Pancreas (tissue), 10 donors: ENCODE measurements at regions not wholly inside any gene's neighbourhood (a gene's known extent, or its start where the extent isn't known, plus 50 kb on each side); places are given as distances from the start of the nearest gene placed in this dataset.
A peak's percentile ranks its signal among the peaks of the same experiment; 100 is the strongest.

Experiments used
- ATAC-seq, 4 donors: fragments of 200-7000 bp; cut with Tn5 transposase; one replicate each; pipeline versions ENCODE4 v1.8.0 to v1.9.1; 2020; ENCODE audit warnings: mild to moderate bottlenecking in 4 of 4, moderate library complexity in 4 of 4
- DNase-seq, 6 donors: peaks; one replicate each; pipeline ENCODE4 v3.0.0-alpha.2; 2020
- FAIRE-seq: peaks from 2 replicates; lab custom pipeline; 2012; peaks lifted over from hg19 to GRCh38; lab: Jason Lieb, UNC
- H3K27ac ChIP-seq, 4 donors: fragments of 200-600 bp; sonication (generic); 1 replicate in 3 of 4; 2 replicates in 1 of 4; pipeline versions ENCODE4 v1.5.0 to v1.8.0; 2020
- H3K27me3 ChIP-seq, 4 donors: fragments of 200-600 bp; one replicate each; pipeline ENCODE4 v1.8.0; 2021
- H3K36me3 ChIP-seq, 3 donors: fragments of 200-600 bp; sonication (generic) in 1 of 3; one replicate each; pipeline versions ENCODE4 v1.5.0 to v1.8.0; 2020 to 2021
- H3K4me1 ChIP-seq, 3 donors: fragments of 200-600 bp; one replicate each; pipeline ENCODE4 v1.8.0; 2021
- H3K4me3 ChIP-seq, 4 donors: fragments of 200-600 bp; sonication (generic) in 2 of 4; one replicate each; pipeline versions ENCODE4 v1.5.0 to v1.8.0; 2020 to 2021
- H3K9me3 ChIP-seq, 4 donors: fragments of 200-600 bp; one replicate each; pipeline ENCODE4 v1.8.0; 2021
- CTCF ChIP-seq, 4 donors: fragments of 200-600 bp; sonication (generic) in 3 of 4; IDR thresholded peaks; one replicate each; pipeline versions ENCODE4 v1.5.0 to v1.8.0; 2021; ENCODE audit warnings: antibody characterized with exemption in 4 of 4
- WGBS, 2 donors: extraction: QIAGEN DNeasy Blood & Tissue Kit; methylation state at CpG; one replicate each; pipeline ENCODE4 v1.1.7; 2013; 5-methylcytosine and 5-hydroxymethylcytosine counted together
- intact Hi-C, 3 donors: fragments of 100-400 bp; cut with DNase I; formaldehyde crosslinking; loops; one replicate each; pipeline versions ENCODE4 v1.11.1 to v1.14.2; 2022
- donor health status: healthy with polysubstance abuse.
- donor health status: DM: no; HTN: no; CAD: no; lungs with moderate emphysema.
- donor health status: DM: no; HTN: no; CAD: no.
- donor health status: control.
- donor health status: control.
- donor health status: Bipolar disorder and iron deficiency.
- donor health status: DM: yes; HTN: yes; CAD: no.
- donor health status: DM: no; HTN: no; CAD: no.
- donor health status: DM: no; HTN: no; CAD: no.
- donor health status: DM: yes; HTN: yes; CAD: no.

DNA sequence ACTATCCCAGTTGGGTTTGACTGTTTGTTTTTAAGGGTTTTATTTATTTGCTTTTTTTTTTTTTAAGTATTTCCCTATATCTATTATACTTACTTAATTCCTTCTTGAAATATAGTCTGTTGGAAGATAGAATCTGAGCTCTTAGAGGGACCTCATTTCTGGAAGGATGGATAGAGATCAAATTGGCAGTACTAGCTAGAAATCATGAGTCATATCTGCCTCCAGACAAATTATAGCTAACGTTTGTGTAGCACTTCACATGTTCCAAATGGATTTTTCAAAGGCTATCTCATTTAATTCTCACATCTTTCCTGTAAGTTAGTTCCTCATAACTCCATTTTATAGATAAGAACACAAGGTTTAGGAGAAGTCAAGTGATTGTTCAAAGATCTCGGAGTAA is 384.7 kb downstream of the ZIC1 start:
- FAIRE-seq: no peak
- TF ChIP-seq CTCF (IDR thresholded peaks at IDR 0.05): no peak
- intact Hi-C loops: no loop called here

DNA sequence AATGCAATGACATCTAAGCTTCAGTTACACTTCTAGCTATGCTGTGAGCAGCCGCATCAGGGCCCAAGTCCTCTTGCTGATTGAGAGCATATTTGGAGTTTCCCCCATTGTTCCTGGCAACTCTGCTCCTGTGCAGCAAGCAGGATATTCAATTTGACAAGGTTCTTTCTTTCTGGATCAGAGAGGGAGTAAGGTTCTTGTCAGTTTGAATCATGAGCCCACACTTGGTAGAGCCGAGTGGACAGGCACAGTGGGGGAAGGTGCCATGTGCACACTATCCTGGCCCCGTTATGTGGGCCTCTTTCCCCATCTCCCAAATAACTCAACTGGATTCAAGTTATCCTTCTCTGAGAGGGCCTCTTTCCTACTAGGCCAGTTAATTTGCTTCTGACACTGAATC is 385.4 kb downstream of the ZIC1 start:
- Histone ChIP-seq H3K4me3 (no peak overlapping the region), H3K9me3 (no peaks in the 10 kb centered on the region), H3K4me1 (no peaks in the 10 kb centered on the region), H3K27ac (no peak overlapping the region), H3K36me3 (no peaks in the 10 kb centered on the region), H3K27me3 (no peaks in the 10 kb centered on the region)
- intact Hi-C loops: no loop called here
- no peak for FAIRE-seq
- TF ChIP-seq CTCF (IDR thresholded peaks at IDR 0.05): no peak
- WGBS, 2 donors: 63 to 84% methylated on average over 3 of the region's 3 CpGs
- ATAC-seq: no peak
- DNase-seq: no peak

More for the DNA sequence above, 384.7 kb downstream of the ZIC1 start:
- H3K4me1 ChIP-seq: no peaks in the 10 kb centered on the region
- H3K36me3 ChIP-seq: no peaks in the 10 kb centered on the region
- no peaks in the 10 kb centered on the region for H3K27me3 ChIP-seq
- DNase-seq (no peak), ATAC-seq (no peak)
- H3K27ac ChIP-seq: no peak overlapping the region
- WGBS, 2 donors: 48 to 59% methylated on average over 2 of the region's 2 CpGs
- no peak overlapping the region for H3K4me3 ChIP-seq
- H3K9me3 ChIP-seq: no peaks in the 10 kb centered on the region

DNA sequence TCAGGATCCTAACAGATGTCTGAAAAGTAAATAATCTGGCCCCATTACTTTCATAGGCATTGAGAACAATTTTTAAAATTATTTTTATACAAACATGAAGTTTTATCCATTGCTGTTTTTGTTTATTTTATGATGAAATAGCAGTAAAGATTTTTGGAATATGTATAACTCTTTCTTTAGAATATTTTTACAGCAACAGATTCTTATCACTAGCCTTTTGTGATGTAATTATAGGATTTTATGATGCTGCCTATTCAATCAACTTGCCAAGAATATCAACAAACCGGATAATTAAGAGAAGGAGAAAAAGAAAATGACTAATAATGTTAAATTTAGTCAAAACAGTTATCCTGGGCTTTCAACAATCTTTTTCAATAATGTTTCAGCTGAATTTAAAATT is 386.3 kb downstream of the ZIC1 start:
- 49 to 68% methylated on average over 1 of the region's 1 CpG for WGBS, 2 donors
- no peaks in the 10 kb centered on the region for H3K9me3 ChIP-seq

GRCh38 chr3:147797095-147797494 is 387.9 kb downstream of the ZIC1 start:
- H3K4me3 ChIP-seq: no peak overlapping the region
- no peak overlapping the region for H3K27ac ChIP-seq
- no peak for DNase-seq
- intact Hi-C loops: no loop called here
- no peak for ATAC-seq
- no peaks in the 10 kb centered on the region for H3K36me3 ChIP-seq
- FAIRE-seq: no peak
- H3K9me3 ChIP-seq: no peaks in the 10 kb centered on the region
- no peaks in the 10 kb centered on the region for H3K4me1 ChIP-seq
- H3K27me3 ChIP-seq: no peaks in the 10 kb centered on the region
- TF ChIP-seq CTCF (IDR thresholded peaks at IDR 0.05): no peak

More for the DNA sequence above, 386.3 kb downstream of the ZIC1 start:
- no peaks in the 10 kb centered on the region for H3K36me3 ChIP-seq
- H3K4me1 ChIP-seq: no peaks in the 10 kb centered on the region
- no peak for ATAC-seq
- no peak for DNase-seq
- TF ChIP-seq CTCF (IDR thresholded peaks at IDR 0.05): no peak
- intact Hi-C loops: no loop called here
- no peak overlapping the region for H3K4me3 ChIP-seq
- no peaks in the 10 kb centered on the region for H3K27me3 ChIP-seq
- H3K27ac ChIP-seq: no peak overlapping the region
- FAIRE-seq: peak; percentile 34

GRCh38 chr3:147799601-147800000 is 390.4 kb downstream of the ZIC1 start:
- intact Hi-C loops: no loop called here
- 32 to 43% methylated on average over 2 of the region's 2 CpGs for WGBS, 2 donors
- H3K9me3 ChIP-seq: no peaks in the 10 kb centered on the region
- H3K36me3 ChIP-seq: no peaks in the 10 kb centered on the region
- FAIRE-seq: no peak
- H3K27ac ChIP-seq: no peak overlapping the region
- ATAC-seq: no peak
- H3K27me3 ChIP-seq: no peaks in the 10 kb centered on the region
- H3K4me1 ChIP-seq: no peaks in the 10 kb centered on the region
- no peak for DNase-seq
- no peak overlapping the region for H3K4me3 ChIP-seq
- no peak for TF ChIP-seq CTCF (IDR thresholded peaks at IDR 0.05)
